Activated CD4-positive, alpha-beta T cell treated with anti-CD3 and anti-CD28 coated beads for 36 hours (primary cell): ENCODE measurements at regions not wholly inside any gene's neighbourhood (a gene's known extent, or its start where the extent isn't known, plus 50 kb on each side); places are given as distances from the start of the nearest gene placed in this dataset.
"Not testable (repeated sequence)": the region's sequence is repeated elsewhere in the genome, so short reads cannot be mapped to it uniquely, and the experiment has no call there.

ENCODE experiments used
- ATAC-seq: fragments of 200-7000 bp; cut with Tn5 transposase; one replicate; pipeline ENCODE4 v1.10.0; 2021; ENCODE audit warnings: mild to moderate bottlenecking, moderate library complexity
- CTCF ChIA-PET: fragments of 350-600 bp; sonication (Branson Sonifier 250); formaldehyde crosslinking; loops from one replicate; lab custom pipeline; 2021; ENCODE audit warnings: antibody characterized with exemption; lab: Charles Lee
- POLR2A ChIA-PET: fragments of 350-600 bp; sonication (Branson Sonifier 250); formaldehyde crosslinking; loops from one replicate; lab custom pipeline; 2021; ENCODE audit warnings: antibody characterized with exemption, inconsistent platforms; lab: Charles Lee
- DNase-seq: peaks from one replicate; pipeline ENCODE4 v3.0.0-alpha.2; 2020
- H3K27ac Mint-ChIP-seq: one replicate; pipeline ENCODE4 v1.8.0; 2021; ENCODE audit warnings: mixed read lengths
- H3K27me3 Mint-ChIP-seq: one replicate; pipeline ENCODE4 v1.8.0; 2021; ENCODE audit warnings: mixed read lengths
- H3K36me3 Mint-ChIP-seq: one replicate; pipeline ENCODE4 v1.8.0; 2021; ENCODE audit warnings: low read depth, mixed read lengths
- H3K4me1 Mint-ChIP-seq: one replicate; pipeline ENCODE4 v1.8.0; 2021; ENCODE audit warnings: mixed read lengths
- H3K4me3 Mint-ChIP-seq: one replicate; pipeline ENCODE4 v1.8.0; 2021; ENCODE audit warnings: mild to moderate bottlenecking, moderate library complexity, mixed read lengths
- H3K9me3 Mint-ChIP-seq: one replicate; pipeline ENCODE4 v1.8.0; 2021; ENCODE audit warnings: low read depth, mixed read lengths
- intact Hi-C, 2 experiments: fragments of 100-400 bp; cut with DNase I in 1 of 2; cut with micrococcal nuclease in 1 of 2; formaldehyde crosslinking; loops; one replicate each; pipeline versions ENCODE4 v1.14.2 to v1.15.1; 2022 to 2024; cut with DNase I, micrococcal nuclease

GRCh38 chr20:53669517-53670313 is 76.1 kb upstream of the ZNF217 start:
- H3K4me3 Mint-ChIP-seq, H3K27ac Mint-ChIP-seq, H3K36me3 Mint-ChIP-seq, DNase-seq, intact Hi-C loops, ATAC-seq, H3K9me3 Mint-ChIP-seq, POLR2A ChIA-PET, H3K27me3 Mint-ChIP-seq, H3K4me1 Mint-ChIP-seq: not testable (repeated sequence)
- CTCF ChIA-PET = interaction anchor here (0.7 to 1.2 kb wide), 4 partner anchors 9 to 68 kb away, joined by 3 to 4 read pairs (median 3); no protein-coding TSS in a partner anchor

GRCh38 chr20:53668992-53669391 is 75.4 kb upstream of the ZNF217 start:
- H3K4me3 Mint-ChIP-seq = no peak overlapping the region
- ATAC-seq = no peak
- intact Hi-C loops = no loop called here
- H3K36me3 Mint-ChIP-seq = no peaks in the 10 kb centered on the region
- peaks cover 4% of the 10 kb centered on the region for H3K4me1 Mint-ChIP-seq
- DNase-seq = no peak
- no peak overlapping the region for H3K27ac Mint-ChIP-seq
- CTCF ChIA-PET = interaction anchor here (0.7 to 1.2 kb wide), 3 partner anchors 10 to 67 kb away, joined by 3 to 4 read pairs (median 3); no protein-coding TSS in a partner anchor
- H3K27me3 Mint-ChIP-seq = no peaks in the 10 kb centered on the region
- POLR2A ChIA-PET = no interaction called here
- H3K9me3 Mint-ChIP-seq = no peaks in the 10 kb centered on the region

GRCh38 chr20:53666144-53666543 is 72.5 kb upstream of the ZNF217 start:
- CTCF ChIA-PET = no interaction called here
- H3K27me3 Mint-ChIP-seq = no peaks in the 10 kb centered on the region
- H3K27ac Mint-ChIP-seq = no peak overlapping the region
- POLR2A ChIA-PET = interaction anchor here (0.6 kb wide), 1 partner anchor 16 kb away, joined by 4 read pairs; no protein-coding TSS in a partner anchor
- ATAC-seq (no peak), DNase-seq (no peak)
- intact Hi-C loops = no loop called here
- H3K4me3 Mint-ChIP-seq = no peak overlapping the region
- peaks cover 17% of the 10 kb centered on the region for H3K4me1 Mint-ChIP-seq
- no peaks in the 10 kb centered on the region for H3K9me3 Mint-ChIP-seq
- no peaks in the 10 kb centered on the region for H3K36me3 Mint-ChIP-seq

- H3K4me1 Mint-ChIP-seq = peaks cover 37% of the 10 kb centered on the region
- H3K4me3 Mint-ChIP-seq = no peak overlapping the region
- no peak for DNase-seq
- H3K27me3 Mint-ChIP-seq = no peaks in the 10 kb centered on the region
- H3K36me3 Mint-ChIP-seq = no peaks in the 10 kb centered on the region
- H3K9me3 Mint-ChIP-seq = no peaks in the 10 kb centered on the region
- no peak for ATAC-seq
- no peak overlapping the region for H3K27ac Mint-ChIP-seq
- CTCF ChIA-PET = interaction anchor here (0.5 to 1.4 kb wide), 3 partner anchors 15 to 236 kb away, joined by 3 to 4 read pairs (median 3); no protein-coding TSS in a partner anchor
- intact Hi-C loops = loop anchor here in 1 of 2 experiments (5.0 kb wide), 1 partner anchor 42 kb away; no protein-coding TSS in a partner anchor
- POLR2A ChIA-PET = no interaction called here
Observed at GRCh38 chr20:53664121-53664520, 70.5 kb upstream of the ZNF217 start.

DNA sequence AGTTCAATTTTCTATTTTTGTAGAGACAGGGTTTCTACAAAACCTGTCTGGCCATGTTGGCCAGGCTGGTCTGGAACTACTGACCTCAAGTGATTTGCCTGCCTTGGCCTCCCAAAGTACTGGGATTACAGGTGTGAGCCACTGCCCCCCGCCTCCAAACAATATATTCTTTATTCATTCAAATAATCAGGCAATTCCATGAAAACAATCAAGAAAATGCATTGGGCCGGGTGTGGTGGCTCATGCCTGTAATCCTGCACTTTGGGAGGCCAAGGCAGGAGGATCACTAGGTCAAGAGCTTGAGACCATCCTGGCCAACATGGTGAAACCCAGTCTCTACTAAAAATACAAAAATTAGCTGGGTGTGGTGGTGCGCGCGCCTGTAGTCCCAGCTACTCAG is 69.9 kb upstream of the ZNF217 start:
- POLR2A ChIA-PET, H3K27me3 Mint-ChIP-seq, H3K4me3 Mint-ChIP-seq, ATAC-seq, H3K9me3 Mint-ChIP-seq, DNase-seq, H3K27ac Mint-ChIP-seq, H3K36me3 Mint-ChIP-seq: not testable (repeated sequence)
- peaks cover 39% of the 10 kb centered on the region for H3K4me1 Mint-ChIP-seq
- CTCF ChIA-PET = interaction anchor here (0.5 to 1.4 kb wide), 3 partner anchors 16 to 237 kb away, joined by 3 to 4 read pairs (median 3); no protein-coding TSS in a partner anchor
- intact Hi-C loops = loop anchor here in 1 of 2 experiments (5.0 kb wide), 1 partner anchor 41 kb away; no protein-coding TSS in a partner anchor

- Mint-ChIP-seq H3K4me3 (no peak overlapping the region), H3K4me1 (peaks cover 49% of the 10 kb centered on the region), H3K9me3 (no peaks in the 10 kb centered on the region), H3K27ac (no peak overlapping the region), H3K36me3 (no peaks in the 10 kb centered on the region), H3K27me3 (no peaks in the 10 kb centered on the region)
- intact Hi-C loops = loop anchor here in 1 of 2 experiments (5.0 kb wide), 1 partner anchor 40 kb away; no protein-coding TSS in a partner anchor
- no peak for ATAC-seq
- POLR2A ChIA-PET = interaction anchor here (0.7 kb wide), 1 partner anchor 210 kb away, joined by 3 read pairs; no protein-coding TSS in a partner anchor
- CTCF ChIA-PET = interaction anchor here (0.7 to 0.8 kb wide), 2 partner anchors 25 to 477 kb away, joined by 3 to 4 read pairs; no protein-coding TSS in a partner anchor
- no peak for DNase-seq
Observed at GRCh38 chr20:53662595-53662994, 69.0 kb upstream of the ZNF217 start.

- intact Hi-C loops = loop anchor here (1.0 to 5.0 kb wide), 5 partner anchors 26 to 82 kb away; no protein-coding TSS in a partner anchor
- ATAC-seq (no peak), DNase-seq (peak; percentile 25)
- no peaks in the 10 kb centered on the region for H3K36me3 Mint-ChIP-seq
- peak overlapping the region; percentile 74 for H3K4me3 Mint-ChIP-seq
- no peaks in the 10 kb centered on the region for H3K9me3 Mint-ChIP-seq
- no peaks in the 10 kb centered on the region for H3K27me3 Mint-ChIP-seq
- peaks cover 65% of the 10 kb centered on the region for H3K4me1 Mint-ChIP-seq
- H3K27ac Mint-ChIP-seq = peak overlapping the region; percentile 93
- ChIA-PET POLR2A (interaction anchor here (0.5 to 1.5 kb wide), 4 partner anchors 25 to 183 kb away, joined by 3 to 7 read pairs (median 4); no protein-coding TSS in a partner anchor), CTCF (interaction anchor here (0.7 to 1.9 kb wide), 8 partner anchors 8 to 255 kb away, joined by 3 to 8 read pairs (median 3); no protein-coding TSS in a partner anchor)
Observed at GRCh38 chr20:53660947-53661381, 67.3 kb upstream of the ZNF217 start.

- DNase-seq = peak; percentile 69
- POLR2A ChIA-PET = interaction anchor here (0.5 to 1.5 kb wide), 6 partner anchors 23 to 183 kb away, joined by 3 to 7 read pairs (median 4); no protein-coding TSS in a partner anchor
- peak overlapping the region; percentile 93 for H3K27ac Mint-ChIP-seq
- CTCF ChIA-PET = interaction anchor here (0.6 to 1.9 kb wide), 6 partner anchors 17 to 256 kb away, joined by 3 to 8 read pairs (median 3); no protein-coding TSS in a partner anchor
- peak overlapping the region; percentile 74 for H3K4me3 Mint-ChIP-seq
- no peaks in the 10 kb centered on the region for H3K36me3 Mint-ChIP-seq
- peak; percentile 61 for ATAC-seq
- H3K4me1 Mint-ChIP-seq = peaks cover 69% of the 10 kb centered on the region
- intact Hi-C loops = loop anchor here (1.0 to 5.0 kb wide), 5 partner anchors 27 to 81 kb away; no protein-coding TSS in a partner anchor
- no peaks in the 10 kb centered on the region for H3K27me3 Mint-ChIP-seq
- H3K9me3 Mint-ChIP-seq = no peaks in the 10 kb centered on the region
Observed at GRCh38 chr20:53660078-53660909, 66.7 kb upstream of the ZNF217 start.

- ChIA-PET CTCF (interaction anchor here (0.6 to 1.9 kb wide), 5 partner anchors 38 to 87 kb away, joined by 3 to 7 read pairs (median 4); no protein-coding TSS in a partner anchor), POLR2A (interaction anchor here (0.6 kb wide), 1 partner anchor 221 kb away, joined by 3 read pairs; no protein-coding TSS in a partner anchor)
- ATAC-seq (no peak), DNase-seq (peak; percentile 13)
- H3K4me1 Mint-ChIP-seq = peaks cover 70% of the 10 kb centered on the region
- peak overlapping the region; percentile 51 for H3K27ac Mint-ChIP-seq
- no peaks in the 10 kb centered on the region for H3K9me3 Mint-ChIP-seq
- no peak overlapping the region for H3K4me3 Mint-ChIP-seq
- H3K36me3 Mint-ChIP-seq = no peaks in the 10 kb centered on the region
- H3K27me3 Mint-ChIP-seq = no peaks in the 10 kb centered on the region
- intact Hi-C loops = loop anchor here in 1 of 2 experiments (5.0 kb wide), 1 partner anchor 82 kb away; no protein-coding TSS in a partner anchor
Observed at GRCh38 chr20:53658973-53659372, 65.3 kb upstream of the ZNF217 start.

GRCh38 chr20:53658322-53658721 is 64.7 kb upstream of the ZNF217 start:
- H3K4me3 Mint-ChIP-seq = no peak overlapping the region
- intact Hi-C loops = loop anchor here in 1 of 2 experiments (5.0 kb wide), 1 partner anchor 81 kb away; no protein-coding TSS in a partner anchor

More at GRCh38 chr20:53658322-53658721, 64.7 kb upstream of the ZNF217 start:
- no peaks in the 10 kb centered on the region for H3K36me3 Mint-ChIP-seq
- H3K4me1 Mint-ChIP-seq = peaks cover 73% of the 10 kb centered on the region
- CTCF ChIA-PET = interaction anchor here (0.6 to 1.9 kb wide), 11 partner anchors 12 to 189 kb away, joined by 3 to 7 read pairs (median 3); no protein-coding TSS in a partner anchor
- H3K27me3 Mint-ChIP-seq = no peaks in the 10 kb centered on the region
- no peak for ATAC-seq
- POLR2A ChIA-PET = no interaction called here
- H3K9me3 Mint-ChIP-seq = no peaks in the 10 kb centered on the region
- H3K27ac Mint-ChIP-seq = peak overlapping the region; percentile 4
- no peak for DNase-seq
